ENCODE measurements at regions not wholly inside any gene's neighbourhood (a gene's known extent, or its start where the extent isn't known, plus 50 kb on each side); places are given as distances from the start of the nearest gene placed in this dataset.
"Not testable (repeated sequence)": the region's sequence is repeated elsewhere in the genome, so short reads cannot be mapped to it uniquely, and the experiment has no call there.

GRCh38 chr5:88049156-88049555, 219.5 kb downstream of the TMEM161B start:
- Mint-ChIP-seq H3K4me3 (no peak overlapping the region), H3K9me3 (peaks cover 0 to 7% of the 10 kb centered on the region in 2 donors), H3K4me1 (no peaks in the 10 kb centered on the region), H3K27me3 (no peaks in the 10 kb centered on the region), H3K27ac (no peak overlapping the region)
- ATAC-seq, result no peak
- DNase-seq, result no peak

GRCh38 chr5:88045931-88046461, 222.6 kb downstream of the TMEM161B start:
- peaks cover 0 to 7% of the 10 kb centered on the region in 2 donors for H3K9me3 Mint-ChIP-seq
- H3K4me1 Mint-ChIP-seq, result no peaks in the 10 kb centered on the region
- H3K4me3 Mint-ChIP-seq, result no peak overlapping the region
- ATAC-seq, result no peak
- H3K27me3 Mint-ChIP-seq, result no peaks in the 10 kb centered on the region
- H3K27ac Mint-ChIP-seq, result peak overlapping the region in 1 of 2 donors; percentile 67
- DNase-seq, result no peak

- no peaks in the 10 kb centered on the region for H3K27me3 Mint-ChIP-seq
- ATAC-seq (no peak), DNase-seq (no peak)
- no peak overlapping the region for H3K27ac Mint-ChIP-seq
- no peak overlapping the region for H3K4me3 Mint-ChIP-seq
- H3K9me3 Mint-ChIP-seq, result peaks cover 0 to 7% of the 10 kb centered on the region in 2 donors
- no peaks in the 10 kb centered on the region for H3K4me1 Mint-ChIP-seq
Measured at GRCh38 chr5:88045165-88045564, 223.5 kb downstream of the TMEM161B start.

GRCh38 chr5:88034520-88034919, 234.1 kb downstream of the TMEM161B start:
- H3K9me3 Mint-ChIP-seq, result peaks cover 6 to 16% of the 10 kb centered on the region in 2 donors
- DNase-seq (no peak), ATAC-seq (no peak)
- no peaks in the 10 kb centered on the region for H3K4me1 Mint-ChIP-seq
- H3K27me3 Mint-ChIP-seq, result no peaks in the 10 kb centered on the region
- no peak overlapping the region for H3K4me3 Mint-ChIP-seq
- no peak overlapping the region for H3K27ac Mint-ChIP-seq

GRCh38 chr5:88033191-88033590, 235.5 kb downstream of the TMEM161B start:
- Mint-ChIP-seq H3K4me1 (no peaks in the 10 kb centered on the region), H3K27me3 (no peaks in the 10 kb centered on the region), H3K4me3 (no peak overlapping the region), H3K9me3 (peaks cover 6% of the 10 kb centered on the region in 2 donors), H3K27ac (peak overlapping the region in 1 of 2 donors; percentile 48)
- DNase-seq (no peak), ATAC-seq (no peak)

GRCh38 chr5:88029011-88029410, 239.6 kb downstream of the TMEM161B start:
- no peak for DNase-seq
- no peak overlapping the region for H3K4me3 Mint-ChIP-seq
- no peaks in the 10 kb centered on the region for H3K27me3 Mint-ChIP-seq
- ATAC-seq, result no peak
- no peaks in the 10 kb centered on the region for H3K4me1 Mint-ChIP-seq
- peaks cover 0 to 12% of the 10 kb centered on the region in 2 donors for H3K9me3 Mint-ChIP-seq
- no peak overlapping the region for H3K27ac Mint-ChIP-seq

- no peaks in the 10 kb centered on the region for H3K9me3 Mint-ChIP-seq
- no peak for ATAC-seq
- no peak for DNase-seq
- H3K27ac Mint-ChIP-seq, result no peak overlapping the region
- no peaks in the 10 kb centered on the region for H3K4me1 Mint-ChIP-seq
- H3K27me3 Mint-ChIP-seq, result no peaks in the 10 kb centered on the region
- H3K4me3 Mint-ChIP-seq, result no peak overlapping the region
Measured at GRCh38 chr5:88021141-88021540, 247.5 kb downstream of the TMEM161B start.

- not testable (repeated sequence) for H3K4me1 Mint-ChIP-seq, ATAC-seq, DNase-seq, H3K27ac Mint-ChIP-seq, H3K9me3 Mint-ChIP-seq, H3K27me3 Mint-ChIP-seq, H3K4me3 Mint-ChIP-seq
Measured at GRCh38 chr5:88014984-88015383, 253.7 kb downstream of the TMEM161B start.

GRCh38 chr5:88000877-88001276, 267.8 kb downstream of the TMEM161B start:
- DNase-seq (no peak), ATAC-seq (no peak)
- peaks cover 6 to 20% of the 10 kb centered on the region in 2 donors for H3K9me3 Mint-ChIP-seq
- H3K4me3 Mint-ChIP-seq, result no peak overlapping the region
- H3K4me1 Mint-ChIP-seq, result no peaks in the 10 kb centered on the region
- H3K27me3 Mint-ChIP-seq, result no peaks in the 10 kb centered on the region
- no peak overlapping the region for H3K27ac Mint-ChIP-seq

- Mint-ChIP-seq H3K27me3 (no peaks in the 10 kb centered on the region), H3K4me1 (no peaks in the 10 kb centered on the region), H3K4me3 (no peak overlapping the region), H3K27ac (no peak overlapping the region), H3K9me3 (peaks cover 6 to 11% of the 10 kb centered on the region in 2 donors)
- no peak for ATAC-seq
- DNase-seq, result no peak
Measured at GRCh38 chr5:87997662-87998061, 271.0 kb downstream of the TMEM161B start.

GRCh38 chr5:87966213-87966612, 302.4 kb downstream of the TMEM161B start:
- Mint-ChIP-seq H3K4me1 (no peaks in the 10 kb centered on the region), H3K27ac (no peak overlapping the region), H3K9me3 (no peaks in the 10 kb centered on the region), H3K27me3 (no peaks in the 10 kb centered on the region), H3K4me3 (no peak overlapping the region)
- ATAC-seq (no peak), DNase-seq (no peak)

GRCh38 chr5:87954121-87954520, 314.5 kb downstream of the TMEM161B start:
- no peak overlapping the region for H3K4me3 Mint-ChIP-seq
- H3K4me1 Mint-ChIP-seq, result no peaks in the 10 kb centered on the region

GRCh38 chr5:87951661-87952060, 317.0 kb downstream of the TMEM161B start:
- no peak for ATAC-seq
- peaks cover 0 to 6% of the 10 kb centered on the region in 2 donors for H3K9me3 Mint-ChIP-seq
- no peaks in the 10 kb centered on the region for H3K4me1 Mint-ChIP-seq
- no peaks in the 10 kb centered on the region for H3K27me3 Mint-ChIP-seq
- no peak overlapping the region for H3K27ac Mint-ChIP-seq
- no peak for DNase-seq
- H3K4me3 Mint-ChIP-seq, result no peak overlapping the region

More at GRCh38 chr5:87954121-87954520, 314.5 kb downstream of the TMEM161B start:
- DNase-seq (no peak), ATAC-seq (no peak)
- H3K27me3 Mint-ChIP-seq, result no peaks in the 10 kb centered on the region
- H3K9me3 Mint-ChIP-seq, result peaks cover 0 to 6% of the 10 kb centered on the region in 2 donors
- H3K27ac Mint-ChIP-seq, result no peak overlapping the region

GRCh38 chr5:87949676-87950631, 318.7 kb downstream of the TMEM161B start:
- no peaks in the 10 kb centered on the region for H3K4me1 Mint-ChIP-seq
- DNase-seq (no peak), ATAC-seq (no peak)
- H3K4me3 Mint-ChIP-seq, result no peak overlapping the region
- H3K27ac Mint-ChIP-seq, result no peak overlapping the region
- no peaks in the 10 kb centered on the region for H3K9me3 Mint-ChIP-seq
- no peaks in the 10 kb centered on the region for H3K27me3 Mint-ChIP-seq

GRCh38 chr5:87948486-87948885, 320.2 kb downstream of the TMEM161B start:
- DNase-seq (no peak), ATAC-seq (no peak)
- Mint-ChIP-seq H3K27ac (no peak overlapping the region), H3K9me3 (no peaks in the 10 kb centered on the region), H3K27me3 (no peaks in the 10 kb centered on the region), H3K4me1 (no peaks in the 10 kb centered on the region), H3K4me3 (no peak overlapping the region)

GRCh38 chr5:87946271-87946670, 322.4 kb downstream of the TMEM161B start:
- ATAC-seq (no peak), DNase-seq (no peak)
- Mint-ChIP-seq H3K27me3 (no peaks in the 10 kb centered on the region), H3K9me3 (no peaks in the 10 kb centered on the region), H3K27ac (no peak overlapping the region), H3K4me3 (no peak overlapping the region), H3K4me1 (no peaks in the 10 kb centered on the region)
